Esophagus (tissue), 2 donors: ENCODE measurements at regions not wholly inside any gene's neighbourhood (a gene's known extent, or its start where the extent isn't known, plus 50 kb on each side); places are given as distances from the start of the nearest gene placed in this dataset.

ENCODE experiments used
- H3K27ac ChIP-seq, 2 donors: one replicate each; pipeline ENCODE4 v1.5.1; 2013; ENCODE audit warnings: low read depth in 2 of 2, mild to moderate bottlenecking in 2 of 2, inconsistent platforms in 1 of 2, low read length in 1 of 2, moderate library complexity in 1 of 2
- H3K27me3 ChIP-seq, 2 donors: one replicate each; pipeline ENCODE4 v1.6.1; 2013; ENCODE audit warnings: low read length in 2 of 2, control low read depth in 1 of 2, mild to moderate bottlenecking in 1 of 2; ENCODE audit not compliant: insufficient read depth in 2 of 2, control insufficient read depth in 1 of 2
- H3K36me3 ChIP-seq, 2 donors: one replicate each; pipeline ENCODE4 v1.6.1; 2013; ENCODE audit warnings: low read length in 1 of 2; ENCODE audit not compliant: control insufficient read depth in 2 of 2, insufficient read depth in 2 of 2
- H3K4me1 ChIP-seq, 2 donors: one replicate each; pipeline ENCODE4 v1.6.1; 2013; ENCODE audit warnings: low read length in 1 of 2; ENCODE audit not compliant: control insufficient read depth in 2 of 2, insufficient read depth in 2 of 2
- H3K4me3 ChIP-seq, 2 donors: one replicate each; pipeline ENCODE4 v1.5.1; 2013; ENCODE audit warnings: low read length in 2 of 2, mild to moderate bottlenecking in 2 of 2, low read depth in 1 of 2, moderate library complexity in 1 of 2
- H3K9me3 ChIP-seq, 2 donors: one replicate each; pipeline ENCODE4 v1.6.1; 2013; ENCODE audit warnings: mild to moderate bottlenecking in 2 of 2, low read depth in 1 of 2, low read length in 1 of 2, moderate library complexity in 1 of 2; ENCODE audit not compliant: control insufficient read depth in 2 of 2, insufficient read depth in 1 of 2
- WGBS, 2 donors: extraction: QIAGEN DNeasy Blood & Tissue Kit; methylation state at CpG; one replicate each; pipeline ENCODE4 v1.1.7; 2013; 5-methylcytosine and 5-hydroxymethylcytosine counted together
- donor health status: healthy with polysubstance abuse.
- donor health status: Bipolar disorder and iron deficiency.

GRCh38 chr3:182172534-182172933 lies 460.8 kb downstream of the SOX2 start:
- no peak overlapping the region for H3K4me3 ChIP-seq

DNA sequence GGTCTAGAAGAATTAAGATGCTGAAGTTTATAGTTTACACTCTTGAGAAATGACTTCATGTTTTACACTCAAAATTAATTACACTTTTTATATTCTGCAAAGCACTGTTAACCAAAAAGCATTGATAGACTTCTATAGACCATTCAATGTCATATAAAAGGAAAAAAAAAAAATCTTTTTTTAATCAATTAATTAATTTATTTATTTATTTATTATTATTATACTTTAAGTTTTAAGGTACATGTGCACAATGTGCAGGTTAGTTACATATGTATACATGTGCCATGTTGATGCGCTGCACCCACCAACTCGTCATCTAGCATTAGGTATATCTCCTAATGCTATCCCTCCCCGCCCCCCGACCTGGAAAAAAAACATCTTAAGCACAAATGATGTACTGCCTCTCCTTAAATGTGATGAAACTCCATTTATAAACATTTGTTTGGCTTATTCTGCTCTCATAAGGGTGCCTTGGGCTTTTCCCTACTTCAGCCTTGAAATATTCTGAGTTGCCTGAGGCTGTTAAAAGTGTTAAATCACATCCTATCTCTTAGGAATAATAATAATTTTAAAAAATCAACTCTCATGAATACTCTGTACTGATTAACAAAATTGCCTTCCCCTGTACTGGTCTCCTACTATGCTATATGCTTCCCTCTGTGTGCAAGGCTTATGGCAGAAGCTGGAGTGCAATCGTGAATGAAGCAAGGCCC lies 466.9 kb downstream of the SOX2 start:
- no peaks in the 10 kb centered on the region for H3K4me1 ChIP-seq
- no peak overlapping the region for H3K4me3 ChIP-seq
- WGBS, 2 donors: 77 to 79% methylated on average over 5 of the region's 5 CpGs
- H3K27me3 ChIP-seq: no peaks in the 10 kb centered on the region
- no peaks in the 10 kb centered on the region for H3K36me3 ChIP-seq
- no peak overlapping the region for H3K27ac ChIP-seq
- H3K9me3 ChIP-seq: no peaks in the 10 kb centered on the region

More at GRCh38 chr3:182172534-182172933, 460.8 kb downstream of the SOX2 start:
- Histone ChIP-seq H3K27me3 (no peaks in the 10 kb centered on the region), H3K36me3 (no peaks in the 10 kb centered on the region), H3K9me3 (no peaks in the 10 kb centered on the region), H3K4me1 (no peaks in the 10 kb centered on the region), H3K27ac (no peak overlapping the region)
- WGBS, 2 donors: 68 to 70% methylated on average over 4 of the region's 4 CpGs

DNA sequence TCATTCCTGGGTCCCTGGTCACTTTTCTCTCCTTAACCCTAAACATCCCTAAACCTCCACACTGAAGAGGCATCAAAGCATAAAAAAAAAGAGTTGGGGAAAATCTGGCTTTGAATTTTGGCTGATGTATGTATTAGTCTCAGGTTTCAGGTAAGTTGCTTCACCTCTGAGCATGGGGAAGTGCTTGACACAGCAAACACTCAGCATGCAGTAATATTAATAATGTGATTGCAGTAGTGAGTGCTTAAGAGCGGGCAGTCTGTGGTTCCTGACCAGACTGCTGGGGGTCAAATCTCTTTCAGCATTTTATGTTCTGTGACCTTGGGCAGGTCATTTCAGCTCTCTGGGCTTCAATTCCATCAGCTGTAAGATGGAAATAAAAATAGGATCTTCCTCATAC lies 467.9 kb downstream of the SOX2 start:
- peaks cover 0 to 2% of the 10 kb centered on the region in 2 donors for H3K4me1 ChIP-seq
- no peaks in the 10 kb centered on the region for H3K27me3 ChIP-seq
- no peak overlapping the region for H3K27ac ChIP-seq
- no peaks in the 10 kb centered on the region for H3K36me3 ChIP-seq
- no peaks in the 10 kb centered on the region for H3K9me3 ChIP-seq
- H3K4me3 ChIP-seq: no peak overlapping the region
- 89 to 97% methylated on average over 1 of the region's 1 CpG for WGBS, 2 donors

DNA sequence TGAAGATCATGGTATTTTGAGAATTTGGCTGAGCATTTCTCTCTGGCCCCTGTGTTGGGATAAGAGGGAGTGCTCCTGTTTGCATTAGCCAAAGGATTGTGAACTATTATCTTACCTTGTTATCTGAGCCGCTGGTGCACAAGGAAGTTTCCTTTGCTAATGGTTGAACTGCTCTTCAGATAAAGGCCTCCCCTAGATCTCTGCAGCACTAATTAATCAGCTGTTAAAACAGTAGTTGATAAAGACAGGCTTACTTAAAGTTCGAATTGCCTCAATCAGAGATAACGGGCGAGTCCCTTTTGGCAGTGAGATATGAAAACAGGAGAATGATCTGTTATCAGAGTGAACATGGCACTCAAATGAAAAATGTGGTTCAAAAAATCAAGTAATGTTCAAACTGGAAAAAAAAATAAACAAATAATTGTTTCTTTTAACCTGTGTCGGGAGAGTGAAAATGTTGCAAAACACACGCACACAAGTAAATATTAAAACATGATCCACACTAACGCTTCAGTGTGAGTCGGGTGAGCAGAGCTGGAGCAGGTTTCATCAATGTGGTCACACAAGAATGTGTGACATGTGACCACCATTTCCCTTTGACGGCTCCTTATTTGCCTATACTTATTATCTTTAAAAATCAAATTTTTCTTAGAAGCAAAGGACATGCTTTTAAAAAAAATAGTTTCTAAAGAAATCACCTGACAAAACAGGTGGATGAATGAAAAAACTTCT lies 469.1 kb downstream of the SOX2 start:
- H3K36me3 ChIP-seq: no peaks in the 10 kb centered on the region
- peaks cover 0 to 2% of the 10 kb centered on the region in 2 donors for H3K4me1 ChIP-seq
- no peak overlapping the region for H3K27ac ChIP-seq
- WGBS, 2 donors: 51 to 65% methylated on average over 9 of the region's 9 CpGs
- H3K4me3 ChIP-seq: no peak overlapping the region
- no peaks in the 10 kb centered on the region for H3K9me3 ChIP-seq
- H3K27me3 ChIP-seq: no peaks in the 10 kb centered on the region

GRCh38 chr3:182182531-182182968 lies 470.8 kb downstream of the SOX2 start:
- H3K4me1 ChIP-seq: peaks cover 0 to 2% of the 10 kb centered on the region in 2 donors
- H3K4me3 ChIP-seq: no peak overlapping the region
- H3K27ac ChIP-seq: peak overlapping the region in 1 of 2 donors; percentile 47
- no peaks in the 10 kb centered on the region for H3K9me3 ChIP-seq
- 45 to 61% methylated on average over 5 of the region's 5 CpGs for WGBS, 2 donors
- H3K36me3 ChIP-seq: no peaks in the 10 kb centered on the region
- no peaks in the 10 kb centered on the region for H3K27me3 ChIP-seq

DNA sequence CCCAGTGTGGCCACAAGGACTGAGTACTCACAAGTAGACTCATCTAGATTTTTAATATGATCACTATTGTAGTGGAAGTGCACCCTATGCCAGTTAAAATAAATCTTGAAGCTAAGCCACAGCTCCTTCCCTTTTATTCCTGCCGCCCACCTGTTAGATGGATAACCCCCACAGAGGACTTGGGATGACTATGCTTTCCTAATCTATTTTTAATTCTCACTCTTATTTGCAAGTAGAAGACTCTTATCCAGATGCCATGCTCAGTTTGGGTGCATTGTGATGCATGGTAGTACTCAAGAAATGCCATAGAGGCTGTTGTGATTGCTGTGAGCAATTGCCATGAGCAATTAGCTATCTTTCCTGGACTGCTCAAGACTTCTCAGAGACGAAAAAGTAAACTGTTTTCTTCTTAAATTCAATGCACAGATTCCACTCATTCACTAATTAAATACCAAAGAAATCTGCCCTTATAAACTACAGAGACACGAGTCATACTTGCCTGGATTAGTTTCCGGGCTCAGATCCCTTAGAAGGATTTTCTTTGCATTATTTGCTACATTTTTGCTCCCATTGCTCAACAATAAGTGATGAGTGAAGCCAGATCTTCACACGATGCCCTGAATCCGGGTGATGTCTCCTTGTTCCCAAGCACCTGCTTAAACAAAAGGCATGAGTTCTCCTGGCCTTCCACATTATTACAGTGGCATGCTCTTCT lies 472.1 kb downstream of the SOX2 start:
- 34 to 43% methylated on average over 6 of the region's 6 CpGs for WGBS, 2 donors
- Histone ChIP-seq H3K36me3 (no peaks in the 10 kb centered on the region), H3K4me1 (peaks cover 0 to 2% of the 10 kb centered on the region in 2 donors), H3K27ac (peak overlapping the region in 1 of 2 donors; percentile 64), H3K4me3 (no peak overlapping the region), H3K27me3 (no peaks in the 10 kb centered on the region), H3K9me3 (no peaks in the 10 kb centered on the region)

DNA sequence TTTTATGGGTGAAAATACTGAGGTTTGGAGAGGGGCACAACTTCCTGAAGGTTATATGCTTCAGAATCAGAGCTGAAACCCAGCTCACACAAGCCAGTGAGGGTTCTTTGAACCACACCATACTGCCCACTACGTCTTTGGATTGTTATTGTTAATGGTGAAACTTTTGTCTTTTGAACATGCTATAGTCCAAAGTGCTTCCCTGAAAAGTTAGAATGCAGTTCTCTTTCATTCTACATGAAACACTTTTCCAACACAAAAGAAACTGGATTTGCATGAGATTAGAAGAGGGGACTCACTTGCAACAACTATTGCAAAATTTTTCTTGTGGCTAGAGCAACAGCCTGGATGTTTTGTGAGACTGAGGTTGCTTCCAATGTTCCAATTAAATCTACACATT lies 473.6 kb downstream of the SOX2 start:
- 49 to 55% methylated on average over 1 of the region's 1 CpG for WGBS, 2 donors
- peaks cover 0 to 2% of the 10 kb centered on the region in 2 donors for H3K4me1 ChIP-seq
- H3K27me3 ChIP-seq: no peaks in the 10 kb centered on the region
- H3K9me3 ChIP-seq: no peaks in the 10 kb centered on the region
- H3K4me3 ChIP-seq: no peak overlapping the region
- H3K27ac ChIP-seq: no peak overlapping the region
- H3K36me3 ChIP-seq: no peaks in the 10 kb centered on the region

DNA sequence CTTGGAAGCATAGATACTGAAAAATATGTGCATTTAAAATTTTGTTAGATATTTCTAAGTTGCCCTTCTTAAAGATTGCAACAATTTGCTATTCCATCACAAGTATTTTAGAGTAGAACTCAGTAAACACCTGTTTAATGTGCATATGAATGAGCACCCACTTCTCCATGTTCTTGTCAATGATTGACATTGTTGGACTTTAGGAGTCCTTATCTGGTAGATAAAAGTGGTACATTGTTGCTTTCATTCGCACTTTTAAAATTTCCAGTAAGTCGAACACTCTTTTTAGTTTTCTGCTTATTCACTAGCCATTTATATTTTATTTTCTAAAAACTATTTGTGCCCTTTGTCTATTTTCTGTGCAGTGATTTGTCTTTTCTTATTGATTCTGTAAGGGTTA lies 478.3 kb downstream of the SOX2 start:
- Histone ChIP-seq H3K4me3 (no peak overlapping the region), H3K4me1 (no peaks in the 10 kb centered on the region), H3K27ac (no peak overlapping the region), H3K36me3 (no peaks in the 10 kb centered on the region), H3K9me3 (no peaks in the 10 kb centered on the region), H3K27me3 (no peaks in the 10 kb centered on the region)
- WGBS, 2 donors: 88 to 97% methylated on average over 2 of the region's 2 CpGs

GRCh38 chr3:182198345-182198744 lies 486.6 kb downstream of the SOX2 start:
- Histone ChIP-seq H3K36me3 (no peaks in the 10 kb centered on the region), H3K27ac (no peak overlapping the region), H3K4me3 (no peak overlapping the region), H3K4me1 (no peaks in the 10 kb centered on the region), H3K27me3 (no peaks in the 10 kb centered on the region), H3K9me3 (no peaks in the 10 kb centered on the region)
- WGBS, 2 donors: 81 to 92% methylated on average over 1 of the region's 1 CpG
